HCT116 (cell line): ENCODE measurements at regions not wholly inside any gene's neighbourhood (a gene's known extent, or its start where the extent isn't known, plus 50 kb on each side); places are given as distances from the start of the nearest gene placed in this dataset.

ENCODE experiments used
- EZH2phosphoT487 ChIP-seq: fragments of 200-600 bp; IDR thresholded peaks from 2 replicates; pipeline ENCODE4 v1.6.1; 2018; ENCODE audit warnings: antibody characterized with exemption, borderline replicate concordance
- RAD21 ChIP-seq: IDR thresholded peaks from 2 replicates; pipeline ENCODE4 v1.6.1; 2012; ENCODE audit warnings: low read depth, mild to moderate bottlenecking

- TF ChIP-seq EZH2phosphoT487 (no peak), RAD21 (no peak)
Observed at GRCh38 chr18:37654731-37655369, 89.3 kb upstream of the CELF4 start.
